Activated naive CD8-positive, alpha-beta T cell treated with anti-CD3 and anti-CD28 coated beads, Interleukin-2, amount 10 ng/mL, durations not matched to agents 7 days and 5 days (primary cell): ENCODE measurements at regions not wholly inside any gene's neighbourhood (a gene's known extent, or its start where the extent isn't known, plus 50 kb on each side); places are given as distances from the start of the nearest gene placed in this dataset.

Experiments used
- ATAC-seq: fragments of 150-1000 bp; cut with Tn5 transposase; one replicate; pipeline ENCODE4 v1.10.0; 2021; ENCODE audit warnings: low read depth, moderate library complexity
- POLR2A ChIA-PET: fragments of 350-600 bp; sonication (Branson Sonifier 250); formaldehyde crosslinking; loops from one replicate; lab custom pipeline; 2021; ENCODE audit warnings: antibody characterized with exemption; lab: Charles Lee
- DNase-seq: peaks from one replicate; pipeline ENCODE4 v3.0.0; 2021
- H3K27ac Mint-ChIP-seq: one replicate; pipeline ENCODE4 v1.8.0; 2022; ENCODE audit warnings: mild to moderate bottlenecking, mixed read lengths
- H3K27me3 Mint-ChIP-seq: one replicate; pipeline ENCODE4 v1.8.0; 2022; ENCODE audit warnings: mild to moderate bottlenecking, moderate library complexity, mixed read lengths
- H3K36me3 Mint-ChIP-seq: one replicate; pipeline ENCODE4 v1.8.0; 2021; ENCODE audit warnings: mild to moderate bottlenecking, mixed read lengths
- H3K4me1 Mint-ChIP-seq: one replicate; pipeline ENCODE4 v1.8.0; 2021; ENCODE audit warnings: mixed read lengths
- H3K4me3 Mint-ChIP-seq: one replicate; pipeline ENCODE4 v1.8.0; 2022; ENCODE audit warnings: mild to moderate bottlenecking, moderate library complexity, mixed read lengths
- H3K9me3 Mint-ChIP-seq: one replicate; pipeline ENCODE4 v1.8.0; 2021; ENCODE audit warnings: mixed read lengths

DNA sequence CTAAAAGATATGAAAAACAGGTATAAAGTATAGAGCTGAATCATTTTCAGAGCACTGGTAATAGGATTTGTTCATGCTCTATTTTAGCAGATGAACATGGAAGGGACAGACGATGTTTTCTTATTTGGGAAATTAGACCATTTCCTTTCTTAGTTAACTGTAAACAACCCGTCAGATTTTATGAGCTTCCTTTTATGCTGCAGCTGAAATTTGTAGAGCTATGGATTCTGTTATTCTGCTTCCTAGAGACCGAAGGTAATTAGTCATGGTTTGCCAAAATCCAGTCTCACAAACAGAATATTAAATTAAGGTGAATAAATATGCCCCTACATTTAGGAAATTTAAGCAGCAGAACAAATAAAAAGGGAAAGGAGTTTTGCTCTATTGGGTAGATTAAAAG, 180.2 kb upstream of the SYT1 start:
- DNase-seq (no peak), ATAC-seq (no peak)
- Mint-ChIP-seq H3K27ac (no peak overlapping the region), H3K9me3 (no peaks in the 10 kb centered on the region), H3K4me3 (no peak overlapping the region), H3K36me3 (no peaks in the 10 kb centered on the region), H3K4me1 (no peaks in the 10 kb centered on the region), H3K27me3 (no peaks in the 10 kb centered on the region)
- POLR2A ChIA-PET = no interaction called here

DNA sequence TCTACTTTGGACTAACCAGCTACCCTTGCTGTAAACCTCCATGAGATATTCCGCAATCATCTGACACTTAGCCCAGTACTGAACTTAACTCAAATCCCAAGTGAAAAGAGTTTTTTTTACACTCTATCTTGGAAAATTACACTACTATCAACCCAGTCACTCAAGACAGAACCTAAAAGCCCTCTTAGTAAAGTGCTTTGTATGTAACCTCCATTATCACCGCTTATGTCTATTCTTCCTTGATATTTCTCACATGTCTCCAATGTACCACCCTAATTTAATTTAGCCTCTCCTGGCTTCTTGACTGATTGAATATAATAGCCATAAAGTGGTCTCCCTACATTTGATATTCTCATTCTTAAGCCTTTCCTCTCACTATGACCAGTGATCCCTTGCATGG, 168.8 kb upstream of the SYT1 start:
- H3K27ac Mint-ChIP-seq = no peak overlapping the region
- ATAC-seq = no peak

DNA sequence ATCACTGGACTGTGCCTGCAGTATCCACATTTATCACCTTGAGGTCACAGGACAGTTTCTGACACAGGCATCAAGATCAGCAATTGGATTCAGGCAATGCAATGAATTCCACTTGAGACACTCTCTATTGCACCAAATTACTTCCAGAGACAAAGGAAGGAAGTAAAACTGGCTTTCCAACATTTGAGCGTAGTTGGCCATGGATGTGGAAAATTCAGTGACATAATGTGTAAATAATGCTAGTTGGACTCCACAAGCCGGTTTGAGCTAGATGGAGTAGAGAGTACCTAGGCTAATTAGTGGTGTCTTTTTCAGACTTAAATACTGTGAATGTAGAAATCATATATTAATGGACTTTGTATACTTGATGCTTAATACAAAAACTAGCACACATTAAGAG, 168.3 kb upstream of the SYT1 start:
- peaks cover 3% of the 10 kb centered on the region for H3K9me3 Mint-ChIP-seq
- no peak overlapping the region for H3K4me3 Mint-ChIP-seq
- POLR2A ChIA-PET = no interaction called here
- no peak overlapping the region for H3K27ac Mint-ChIP-seq
- no peaks in the 10 kb centered on the region for H3K4me1 Mint-ChIP-seq
- DNase-seq (no peak), ATAC-seq (no peak)
- H3K27me3 Mint-ChIP-seq = no peaks in the 10 kb centered on the region
- no peaks in the 10 kb centered on the region for H3K36me3 Mint-ChIP-seq

More for the DNA sequence above, 168.8 kb upstream of the SYT1 start:
- peaks cover 3% of the 10 kb centered on the region for H3K9me3 Mint-ChIP-seq
- POLR2A ChIA-PET = no interaction called here
- H3K27me3 Mint-ChIP-seq = no peaks in the 10 kb centered on the region
- DNase-seq = no peak
- H3K36me3 Mint-ChIP-seq = no peaks in the 10 kb centered on the region
- H3K4me3 Mint-ChIP-seq = no peak overlapping the region
- no peaks in the 10 kb centered on the region for H3K4me1 Mint-ChIP-seq

DNA sequence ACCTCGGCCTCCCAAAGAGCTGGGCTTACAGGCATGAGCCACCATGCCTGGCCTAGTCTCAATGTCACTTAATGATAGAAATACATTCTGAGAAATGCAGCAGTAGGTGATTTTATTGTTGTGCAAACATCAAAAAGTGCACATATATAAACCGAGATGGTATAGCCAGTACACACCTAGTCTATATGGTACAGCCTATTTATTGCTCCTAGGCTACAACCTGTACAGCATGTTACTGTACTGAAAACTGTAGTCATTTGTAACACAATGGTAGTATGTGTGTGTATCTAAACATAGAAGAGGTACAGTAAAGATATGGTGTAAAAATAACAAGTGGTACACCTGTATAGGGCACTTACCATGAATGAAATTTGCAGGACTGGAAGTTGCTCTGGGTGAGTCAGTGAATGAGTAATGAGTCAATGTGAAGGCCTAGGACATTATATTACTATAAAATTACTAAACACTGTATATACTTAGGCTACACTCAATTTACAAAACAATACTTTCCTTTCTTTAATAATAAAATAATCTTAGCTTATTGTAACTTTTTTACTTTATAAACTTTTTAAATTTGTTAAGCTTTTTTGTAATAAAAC, 166.7 kb upstream of the SYT1 start:
- Mint-ChIP-seq H3K4me3 (no peak overlapping the region), H3K9me3 (peaks cover 3% of the 10 kb centered on the region), H3K27ac (no peak overlapping the region), H3K4me1 (no peaks in the 10 kb centered on the region), H3K36me3 (no peaks in the 10 kb centered on the region), H3K27me3 (no peaks in the 10 kb centered on the region)
- ATAC-seq = no peak
- no peak for DNase-seq
- POLR2A ChIA-PET = no interaction called here

DNA sequence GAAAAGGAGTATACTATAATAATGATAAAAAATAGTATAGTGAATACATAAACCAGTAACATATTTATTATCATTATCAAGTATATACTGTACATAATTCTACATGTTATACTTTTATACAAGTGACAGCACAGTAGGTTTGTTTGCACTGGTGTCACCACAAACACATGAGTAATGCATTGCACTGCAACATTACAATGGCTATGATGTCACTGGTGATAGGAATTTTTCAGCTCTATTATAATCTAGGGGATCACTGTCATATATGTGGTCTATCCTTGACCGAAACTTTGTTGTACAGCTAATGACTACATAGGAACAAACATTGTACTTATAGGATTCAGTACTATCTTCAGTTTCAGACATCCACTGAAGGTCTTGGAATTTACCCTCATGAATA, 165.8 kb upstream of the SYT1 start:
- no peaks in the 10 kb centered on the region for H3K27me3 Mint-ChIP-seq
- POLR2A ChIA-PET = no interaction called here
- H3K9me3 Mint-ChIP-seq = peaks cover 3% of the 10 kb centered on the region
- H3K4me3 Mint-ChIP-seq = no peak overlapping the region
- ATAC-seq (no peak), DNase-seq (no peak)
- H3K36me3 Mint-ChIP-seq = no peaks in the 10 kb centered on the region
- no peaks in the 10 kb centered on the region for H3K4me1 Mint-ChIP-seq
- H3K27ac Mint-ChIP-seq = no peak overlapping the region

DNA sequence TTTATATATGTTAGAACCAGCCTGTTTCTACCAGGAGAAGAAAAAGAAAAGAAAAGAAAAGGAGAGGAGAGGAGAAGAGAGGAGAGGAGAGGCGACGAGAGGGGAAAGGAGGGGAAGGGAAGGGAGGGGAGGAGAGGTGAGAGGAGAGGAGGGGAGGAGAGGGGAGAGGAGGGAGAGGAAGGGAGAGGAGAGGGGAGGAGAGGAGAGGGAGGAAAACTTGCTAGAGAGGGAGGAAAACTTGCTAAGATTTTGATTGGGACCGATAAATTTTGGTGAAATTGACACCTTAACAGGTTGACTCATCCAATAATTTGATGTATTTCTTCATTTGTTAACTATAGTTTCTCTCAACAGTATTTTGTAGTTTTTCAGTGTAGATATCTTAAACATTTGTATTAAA, 164.0 kb upstream of the SYT1 start:
- Mint-ChIP-seq H3K9me3 (peaks cover under 1% of the 10 kb centered on the region), H3K27me3 (no peaks in the 10 kb centered on the region), H3K4me1 (no peaks in the 10 kb centered on the region), H3K27ac (no peak overlapping the region), H3K36me3 (no peaks in the 10 kb centered on the region), H3K4me3 (no peak overlapping the region)
- no peak for DNase-seq
- no peak for ATAC-seq
- POLR2A ChIA-PET = no interaction called here

DNA sequence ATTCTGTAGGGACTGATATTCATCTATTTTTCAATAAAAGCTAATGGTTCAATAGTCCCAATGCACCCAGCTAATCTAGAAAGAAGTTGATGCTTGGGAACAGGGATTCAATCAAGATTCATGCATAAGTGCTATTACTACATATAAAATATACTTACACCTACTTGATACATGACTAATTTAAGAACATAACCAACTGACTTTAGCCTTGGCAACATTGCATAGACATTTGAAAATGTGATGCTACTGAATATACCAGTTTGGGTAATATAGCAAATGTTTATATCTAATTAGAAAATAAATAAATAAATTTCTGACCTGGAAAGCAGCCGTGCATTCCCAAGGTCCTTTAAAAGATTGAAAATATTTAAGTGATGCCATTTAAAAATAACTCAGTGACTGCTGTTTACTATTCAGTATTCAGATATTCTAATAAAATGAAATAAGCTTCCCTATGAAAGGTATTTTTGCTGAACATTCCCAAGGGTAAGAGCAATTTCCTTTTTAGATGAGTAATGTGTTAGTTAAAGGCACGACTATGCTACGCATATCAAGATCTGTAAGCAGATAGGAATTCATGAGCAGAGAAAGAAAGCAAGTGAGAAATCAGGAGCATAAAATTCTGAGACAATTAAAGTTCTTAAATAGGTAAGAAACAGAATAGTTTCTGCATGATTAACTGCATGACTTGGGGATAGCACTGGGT, 160.6 kb upstream of the SYT1 start:
- H3K4me1 Mint-ChIP-seq = no peaks in the 10 kb centered on the region
- no peak overlapping the region for H3K27ac Mint-ChIP-seq
- POLR2A ChIA-PET = no interaction called here
- no peaks in the 10 kb centered on the region for H3K9me3 Mint-ChIP-seq
- ATAC-seq = no peak
- no peaks in the 10 kb centered on the region for H3K36me3 Mint-ChIP-seq
- no peaks in the 10 kb centered on the region for H3K27me3 Mint-ChIP-seq
- no peak overlapping the region for H3K4me3 Mint-ChIP-seq
- no peak for DNase-seq

DNA sequence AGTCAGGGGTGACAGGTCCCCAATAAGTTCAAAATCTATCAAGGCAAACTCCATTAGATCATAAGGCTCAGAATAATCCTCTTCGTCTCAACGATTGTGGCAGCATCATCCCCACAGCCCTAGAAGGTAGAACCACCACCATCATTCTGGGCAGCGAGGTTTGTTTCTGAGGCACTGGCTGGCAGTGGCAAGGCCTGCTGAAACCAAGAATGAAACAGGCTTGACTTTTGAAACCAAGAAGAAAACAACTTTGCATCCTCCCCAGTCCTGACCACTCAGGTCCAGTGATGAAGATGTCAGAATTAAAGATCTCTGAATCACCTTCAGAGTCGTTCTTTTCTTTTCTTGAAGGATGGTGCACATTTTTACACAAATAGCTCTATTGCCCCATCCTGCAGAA, 152.6 kb upstream of the SYT1 start:
- Mint-ChIP-seq H3K27ac (no peak overlapping the region), H3K4me1 (no peaks in the 10 kb centered on the region), H3K36me3 (no peaks in the 10 kb centered on the region), H3K27me3 (no peaks in the 10 kb centered on the region), H3K4me3 (no peak overlapping the region), H3K9me3 (no peaks in the 10 kb centered on the region)
- no peak for DNase-seq
- no peak for ATAC-seq
- POLR2A ChIA-PET = no interaction called here

DNA sequence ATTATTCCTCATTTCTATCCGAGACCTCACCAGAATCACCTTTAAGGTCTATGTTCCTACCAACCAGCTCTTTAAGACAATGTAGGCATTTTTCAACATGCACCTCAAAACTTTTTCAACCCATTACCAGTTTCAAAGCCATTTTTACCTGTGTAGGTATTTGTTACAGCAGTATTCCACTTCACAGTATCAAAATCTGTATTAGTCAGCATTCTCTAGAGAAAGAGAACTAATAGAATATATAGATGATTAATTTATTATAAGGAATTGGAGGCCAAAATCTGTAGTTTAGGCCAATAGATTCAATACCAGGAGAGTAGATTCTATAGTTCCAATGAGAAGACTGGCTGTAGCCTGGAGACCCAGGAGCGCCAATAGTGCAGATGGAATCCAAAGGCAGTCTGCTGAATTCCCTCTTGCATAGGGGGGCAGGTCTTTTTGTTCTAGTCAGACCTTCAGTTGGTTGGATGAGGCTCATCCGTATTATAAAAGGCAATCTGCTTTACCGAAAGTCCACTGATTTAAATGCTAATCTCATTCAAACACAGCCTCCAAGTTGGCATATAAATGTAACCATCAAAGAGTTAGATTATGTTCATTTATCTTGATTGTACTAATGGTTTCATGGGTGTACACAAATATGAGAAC, 151.6 kb upstream of the SYT1 start:
- H3K9me3 Mint-ChIP-seq = no peaks in the 10 kb centered on the region
- no peaks in the 10 kb centered on the region for H3K4me1 Mint-ChIP-seq
- no peaks in the 10 kb centered on the region for H3K36me3 Mint-ChIP-seq
- POLR2A ChIA-PET = no interaction called here
- no peak overlapping the region for H3K27ac Mint-ChIP-seq
- no peaks in the 10 kb centered on the region for H3K27me3 Mint-ChIP-seq
- no peak for ATAC-seq
- no peak for DNase-seq
- H3K4me3 Mint-ChIP-seq = no peak overlapping the region

DNA sequence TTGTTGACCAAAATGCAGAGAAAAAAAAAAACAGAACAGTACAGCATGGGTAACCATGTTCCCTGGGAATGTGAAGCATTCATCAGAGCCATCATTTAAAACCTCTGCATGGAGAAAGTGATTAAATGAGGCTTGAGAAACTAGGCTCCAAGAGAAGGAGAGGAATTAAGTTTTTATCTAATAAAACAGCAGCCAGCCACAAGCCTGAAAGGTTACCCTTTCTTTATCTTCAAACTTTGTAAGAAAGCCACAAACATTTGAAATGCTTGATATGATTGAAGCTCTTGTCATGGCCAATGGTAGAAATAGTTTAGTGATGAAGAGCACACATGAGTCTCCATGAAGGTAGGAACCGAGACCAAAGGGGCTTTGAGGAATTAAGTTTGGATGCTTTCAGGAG, 144.9 kb upstream of the SYT1 start:
- POLR2A ChIA-PET = no interaction called here
- Mint-ChIP-seq H3K9me3 (no peaks in the 10 kb centered on the region), H3K4me3 (no peak overlapping the region), H3K27me3 (no peaks in the 10 kb centered on the region), H3K4me1 (no peaks in the 10 kb centered on the region), H3K36me3 (no peaks in the 10 kb centered on the region), H3K27ac (no peak overlapping the region)
- ATAC-seq = no peak
- DNase-seq = no peak

DNA sequence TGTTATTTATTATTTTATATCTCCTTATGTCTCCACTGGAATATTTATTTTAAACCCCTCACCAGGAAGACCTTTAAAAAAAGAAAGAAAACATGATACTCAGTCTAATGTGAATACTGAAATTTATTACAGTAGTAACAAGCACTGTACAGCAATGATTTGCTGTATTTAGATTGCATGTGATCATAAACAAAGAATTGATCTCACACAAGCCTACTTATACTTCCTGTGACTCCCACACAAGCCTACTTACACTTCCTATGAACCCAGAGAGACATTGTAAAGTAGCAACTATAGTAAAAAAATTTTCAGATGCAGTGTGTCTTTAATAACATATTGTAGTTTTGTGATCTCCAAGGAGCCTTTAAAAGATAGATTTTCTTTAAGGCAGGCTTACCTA, 142.7 kb upstream of the SYT1 start:
- no peak overlapping the region for H3K27ac Mint-ChIP-seq
- POLR2A ChIA-PET = no interaction called here
- ATAC-seq = no peak

DNA sequence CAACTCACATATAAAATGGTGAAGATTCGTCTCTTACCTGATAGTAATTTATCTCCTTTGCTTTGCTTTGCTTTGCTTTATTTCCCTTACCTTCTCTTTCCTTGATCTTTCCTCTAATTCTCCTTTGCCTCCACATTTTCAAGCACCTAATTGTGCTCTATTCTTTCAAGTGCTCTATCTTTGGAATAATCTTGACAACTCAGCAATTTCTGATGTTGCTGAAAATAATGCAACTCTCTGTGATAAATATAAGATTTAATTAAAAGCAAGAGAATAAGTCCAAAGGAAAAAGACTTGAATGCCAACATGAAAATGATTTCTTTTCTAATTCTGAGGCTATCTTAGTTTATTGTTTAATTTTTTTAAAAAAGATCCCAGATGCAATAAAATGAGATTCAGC, 139.5 kb upstream of the SYT1 start:
- no peak for DNase-seq
- Mint-ChIP-seq H3K9me3 (no peaks in the 10 kb centered on the region), H3K36me3 (no peaks in the 10 kb centered on the region), H3K4me3 (no peak overlapping the region), H3K4me1 (no peaks in the 10 kb centered on the region), H3K27ac (no peak overlapping the region), H3K27me3 (no peaks in the 10 kb centered on the region)
- no peak for ATAC-seq
- POLR2A ChIA-PET = no interaction called here

More for the DNA sequence above, 142.7 kb upstream of the SYT1 start:
- Mint-ChIP-seq H3K4me3 (no peak overlapping the region), H3K36me3 (no peaks in the 10 kb centered on the region), H3K27me3 (no peaks in the 10 kb centered on the region), H3K4me1 (no peaks in the 10 kb centered on the region), H3K9me3 (no peaks in the 10 kb centered on the region)
- no peak for DNase-seq

DNA sequence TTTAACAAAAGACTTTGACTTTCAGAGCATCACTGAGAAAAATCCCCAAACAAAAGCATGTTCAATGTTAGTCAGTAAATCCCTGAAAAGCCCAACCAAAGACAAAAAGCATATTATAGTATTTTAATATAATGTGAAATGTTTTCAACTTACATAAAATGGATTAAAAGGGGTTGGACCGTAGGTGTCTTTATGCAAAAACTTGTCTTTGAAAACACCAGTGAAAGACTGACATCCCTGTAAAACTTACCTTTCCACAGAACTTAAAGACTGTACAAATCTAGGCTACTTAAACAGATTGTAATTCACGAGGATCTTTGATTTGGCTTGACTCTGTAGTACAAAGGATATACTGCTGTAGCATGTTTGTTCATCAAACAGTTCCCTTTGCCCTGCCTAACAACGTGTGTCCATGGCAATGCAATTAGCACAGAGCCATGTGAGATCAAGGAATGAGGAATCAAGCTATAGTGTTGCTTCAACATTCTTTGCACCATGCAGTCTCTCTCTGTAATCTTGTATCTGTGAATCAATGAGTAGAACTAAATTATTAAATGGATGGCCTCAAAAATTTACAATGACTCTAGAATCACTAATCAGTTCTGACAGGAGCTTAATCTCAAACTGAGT, 138.5 kb upstream of the SYT1 start:
- Mint-ChIP-seq H3K9me3 (no peaks in the 10 kb centered on the region), H3K4me1 (no peaks in the 10 kb centered on the region), H3K27ac (no peak overlapping the region), H3K4me3 (no peak overlapping the region), H3K36me3 (no peaks in the 10 kb centered on the region), H3K27me3 (no peaks in the 10 kb centered on the region)
- no peak for ATAC-seq
- POLR2A ChIA-PET = no interaction called here
- DNase-seq = no peak

DNA sequence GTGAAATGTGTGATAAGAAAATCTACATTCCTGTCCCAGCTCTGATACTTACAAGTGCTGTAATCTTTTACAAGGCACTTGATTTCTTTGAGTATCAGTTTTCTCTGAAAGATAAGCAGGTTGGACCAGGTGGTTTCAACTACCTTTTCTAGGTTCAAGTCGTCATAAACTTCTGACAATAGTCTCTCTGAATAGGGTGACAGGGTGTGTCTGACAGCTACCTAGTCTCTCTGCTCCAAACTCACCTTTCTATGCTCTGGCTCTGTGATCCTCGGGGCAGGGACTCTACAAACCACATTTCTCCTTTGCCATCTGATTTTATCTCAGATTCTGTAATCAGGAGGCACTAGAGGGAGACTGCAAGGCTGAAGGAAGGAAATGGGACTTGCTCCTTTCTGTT, 137.7 kb upstream of the SYT1 start:
- H3K36me3 Mint-ChIP-seq = no peaks in the 10 kb centered on the region
- H3K4me1 Mint-ChIP-seq = no peaks in the 10 kb centered on the region
- H3K9me3 Mint-ChIP-seq = no peaks in the 10 kb centered on the region
- POLR2A ChIA-PET = no interaction called here
- DNase-seq (no peak), ATAC-seq (no peak)
- H3K4me3 Mint-ChIP-seq = no peak overlapping the region
- H3K27me3 Mint-ChIP-seq = no peaks in the 10 kb centered on the region
- H3K27ac Mint-ChIP-seq = no peak overlapping the region
